Activated B cell treated with CpG ODN at 0.5 μM for 24 hours (primary cell): ENCODE measurements at regions not wholly inside any gene's neighbourhood (a gene's known extent, or its start where the extent isn't known, plus 50 kb on each side); places are given as distances from the start of the nearest gene placed in this dataset.

Source experiments
- ATAC-seq: fragments of 200-7000 bp; cut with Tn5 transposase; one replicate; pipeline ENCODE4 v1.10.0; 2021; ENCODE audit warnings: low read depth, mild to moderate bottlenecking, moderate library complexity
- CTCF ChIA-PET: fragments of 350-600 bp; sonication (Branson Sonifier 250); formaldehyde crosslinking; loops from one replicate; lab custom pipeline; 2021; ENCODE audit warnings: antibody characterized with exemption; lab: Charles Lee
- POLR2A ChIA-PET: fragments of 350-600 bp; sonication (Branson Sonifier 250); formaldehyde crosslinking; loops from one replicate; lab custom pipeline; 2021; ENCODE audit warnings: antibody characterized with exemption; lab: Charles Lee
- DNase-seq: peaks from one replicate; pipeline ENCODE4 v3.0.0; 2022
- H3K27ac Mint-ChIP-seq: one replicate; pipeline ENCODE4 v1.8.0; 2020; ENCODE audit warnings: mixed read lengths
- H3K27me3 Mint-ChIP-seq: one replicate; pipeline ENCODE4 v1.8.0; 2021; ENCODE audit warnings: mixed read lengths
- H3K36me3 Mint-ChIP-seq: one replicate; pipeline ENCODE4 v1.8.0; 2021; ENCODE audit warnings: low read depth, mixed read lengths
- H3K4me1 Mint-ChIP-seq: one replicate; pipeline ENCODE4 v1.8.0; 2021; ENCODE audit warnings: mixed read lengths
- H3K4me3 Mint-ChIP-seq: one replicate; pipeline ENCODE4 v1.8.0; 2020; ENCODE audit warnings: mild to moderate bottlenecking, mixed read lengths
- H3K9me3 Mint-ChIP-seq: one replicate; pipeline ENCODE4 v1.8.0; 2020; ENCODE audit warnings: mixed read lengths
- intact Hi-C: fragments of 100-400 bp; cut with micrococcal nuclease; formaldehyde crosslinking; loops from one replicate; pipeline ENCODE4 v1.15.1; 2024
- TF ChIP-seq, protein P1 (sequence below): fragments of 200-600 bp; IDR thresholded peaks from one replicate; pipeline ENCODE4 v1.8.0; 2022; ENCODE audit warnings: antibody characterized with exemption, mild to moderate bottlenecking

DNA sequence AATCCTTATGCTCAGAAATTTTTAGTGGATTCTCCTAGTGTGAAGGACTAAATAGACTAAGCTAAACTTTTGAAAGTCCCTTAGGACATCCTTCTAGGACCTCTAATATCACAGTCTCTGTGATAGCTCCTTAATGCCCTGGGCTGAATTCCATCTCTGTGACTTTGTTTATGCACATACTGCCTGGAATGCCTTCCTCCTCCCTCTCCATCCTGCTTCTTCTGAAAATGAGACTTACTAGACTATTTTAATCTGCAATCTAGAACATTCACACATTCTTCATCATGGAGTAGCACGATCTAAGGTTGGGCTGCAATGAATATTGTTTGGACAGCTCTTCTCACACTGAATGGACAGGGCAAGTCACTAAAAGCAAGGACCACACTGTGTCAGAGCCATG lies 65.0 kb upstream of the MSX1 start:
- DNase-seq (no peak), ATAC-seq (no peak)
- H3K4me3 Mint-ChIP-seq: no peak overlapping the region
- ChIA-PET POLR2A (no interaction called here), CTCF (no interaction called here)
- intact Hi-C loops: no loop called here
- peaks cover 5% of the 10 kb centered on the region for H3K27me3 Mint-ChIP-seq
- H3K9me3 Mint-ChIP-seq: peaks cover 12% of the 10 kb centered on the region
- H3K27ac Mint-ChIP-seq: no peak overlapping the region
- TF ChIP-seq, protein P1, sequence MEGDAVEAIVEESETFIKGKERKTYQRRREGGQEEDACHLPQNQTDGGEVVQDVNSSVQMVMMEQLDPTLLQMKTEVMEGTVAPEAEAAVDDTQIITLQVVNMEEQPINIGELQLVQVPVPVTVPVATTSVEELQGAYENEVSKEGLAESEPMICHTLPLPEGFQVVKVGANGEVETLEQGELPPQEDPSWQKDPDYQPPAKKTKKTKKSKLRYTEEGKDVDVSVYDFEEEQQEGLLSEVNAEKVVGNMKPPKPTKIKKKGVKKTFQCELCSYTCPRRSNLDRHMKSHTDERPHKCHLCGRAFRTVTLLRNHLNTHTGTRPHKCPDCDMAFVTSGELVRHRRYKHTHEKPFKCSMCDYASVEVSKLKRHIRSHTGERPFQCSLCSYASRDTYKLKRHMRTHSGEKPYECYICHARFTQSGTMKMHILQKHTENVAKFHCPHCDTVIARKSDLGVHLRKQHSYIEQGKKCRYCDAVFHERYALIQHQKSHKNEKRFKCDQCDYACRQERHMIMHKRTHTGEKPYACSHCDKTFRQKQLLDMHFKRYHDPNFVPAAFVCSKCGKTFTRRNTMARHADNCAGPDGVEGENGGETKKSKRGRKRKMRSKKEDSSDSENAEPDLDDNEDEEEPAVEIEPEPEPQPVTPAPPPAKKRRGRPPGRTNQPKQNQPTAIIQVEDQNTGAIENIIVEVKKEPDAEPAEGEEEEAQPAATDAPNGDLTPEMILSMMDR: no peak
- no peaks in the 10 kb centered on the region for H3K36me3 Mint-ChIP-seq
- H3K4me1 Mint-ChIP-seq: peaks cover 4% of the 10 kb centered on the region

DNA sequence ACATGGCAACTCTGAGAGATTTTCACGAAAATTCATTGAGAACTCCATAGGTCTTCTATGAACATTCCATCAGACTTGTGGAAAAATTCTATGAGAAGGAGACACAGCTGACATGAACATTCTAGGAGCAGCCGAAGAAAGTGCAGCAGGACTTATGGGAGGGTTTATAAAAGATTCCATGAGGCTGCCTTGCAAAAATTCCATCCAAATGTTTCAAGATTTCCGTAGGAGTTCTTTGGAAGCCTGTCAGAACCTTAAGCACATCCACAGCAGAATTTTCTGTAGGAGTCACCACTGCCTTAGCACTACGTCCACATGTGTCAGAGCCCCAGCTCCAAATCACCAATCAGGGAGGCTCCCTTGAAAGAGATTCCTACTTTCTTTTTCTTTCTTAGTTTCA lies 67.0 kb upstream of the MSX1 start:
- peaks cover 5% of the 10 kb centered on the region for H3K27me3 Mint-ChIP-seq
- H3K4me3 Mint-ChIP-seq: no peak overlapping the region
- H3K36me3 Mint-ChIP-seq: peaks cover 6% of the 10 kb centered on the region
- ChIA-PET CTCF (no interaction called here), POLR2A (no interaction called here)
- intact Hi-C loops: no loop called here
- H3K9me3 Mint-ChIP-seq: peaks cover 25% of the 10 kb centered on the region
- no peak for ATAC-seq
- no peak overlapping the region for H3K27ac Mint-ChIP-seq
- DNase-seq: no peak
- TF ChIP-seq, protein P1: no peak
- peaks cover 12% of the 10 kb centered on the region for H3K4me1 Mint-ChIP-seq

DNA sequence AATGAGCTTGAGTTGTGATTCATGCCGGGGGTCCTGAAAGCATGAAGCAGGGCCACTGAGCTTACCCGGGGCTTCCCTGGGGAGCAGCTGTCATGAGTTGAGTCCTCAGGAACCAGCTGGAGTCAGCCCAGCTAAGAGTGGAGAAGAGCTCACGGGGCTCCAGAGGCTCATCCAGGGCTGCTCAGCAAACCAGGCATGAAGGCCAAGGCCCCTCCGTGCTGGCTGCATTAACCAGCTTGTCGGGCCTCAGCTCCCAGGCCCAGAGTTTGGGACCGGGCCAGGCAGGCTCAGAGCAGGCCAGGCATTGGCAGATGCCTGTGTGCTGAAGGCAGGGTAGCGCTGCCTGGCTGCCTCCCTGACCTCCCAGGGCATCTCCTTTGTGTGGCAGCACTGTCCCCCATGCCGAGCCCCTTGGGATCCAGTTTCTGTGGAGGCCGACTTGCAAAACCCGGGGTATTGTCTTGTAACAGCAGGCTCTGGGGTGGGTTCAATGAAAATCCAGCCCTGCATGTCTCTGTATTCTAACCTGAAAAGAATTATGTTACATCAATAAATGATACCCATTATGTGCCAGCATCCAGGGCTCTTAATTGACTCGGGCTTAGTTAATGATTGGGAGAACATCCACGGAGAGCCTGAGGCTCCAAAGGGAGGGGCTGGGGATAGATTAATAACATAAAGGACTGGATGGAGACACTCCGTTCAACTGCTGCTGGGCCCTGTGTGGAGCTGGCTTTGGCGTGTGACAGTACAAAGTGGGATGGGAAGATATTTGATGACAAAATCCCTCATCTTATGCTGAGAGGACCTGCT lies 68.0 kb upstream of the MSX1 start:
- H3K27ac Mint-ChIP-seq: no peak overlapping the region
- TF ChIP-seq, protein P1: no peak
- ATAC-seq (no peak), DNase-seq (no peak)
- peaks cover 26% of the 10 kb centered on the region for H3K9me3 Mint-ChIP-seq
- H3K36me3 Mint-ChIP-seq: peaks cover 6% of the 10 kb centered on the region
- H3K4me1 Mint-ChIP-seq: peaks cover 13% of the 10 kb centered on the region
- CTCF ChIA-PET: no interaction called here
- no peak overlapping the region for H3K4me3 Mint-ChIP-seq
- intact Hi-C loops: no loop called here
- POLR2A ChIA-PET: no interaction called here
- H3K27me3 Mint-ChIP-seq: peaks cover under 1% of the 10 kb centered on the region

DNA sequence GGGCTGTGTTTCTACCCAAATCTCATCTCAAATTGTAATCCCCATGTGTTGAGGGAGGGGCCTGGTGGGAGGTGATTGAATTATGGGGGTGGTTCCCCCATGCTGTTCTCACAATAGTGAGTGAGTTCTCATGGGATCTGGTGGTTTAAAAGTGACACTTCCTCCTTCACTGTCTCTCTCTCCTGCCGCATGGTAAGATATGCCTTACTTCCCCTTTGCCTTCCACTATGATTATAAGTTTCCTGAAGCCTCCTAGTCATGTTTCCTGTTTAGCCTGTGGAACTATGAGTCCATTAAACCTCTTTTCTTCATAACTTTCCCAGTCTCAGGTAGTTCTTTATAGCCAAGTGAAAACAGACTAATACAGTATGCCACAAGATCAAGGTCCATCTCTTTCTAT lies 70.0 kb upstream of the MSX1 start:
- no peaks in the 10 kb centered on the region for H3K27me3 Mint-ChIP-seq
- no peak overlapping the region for H3K27ac Mint-ChIP-seq
- no peak for ATAC-seq
- H3K4me1 Mint-ChIP-seq: peaks cover 13% of the 10 kb centered on the region
- intact Hi-C loops: no loop called here
- H3K4me3 Mint-ChIP-seq: no peak overlapping the region
- DNase-seq: no peak
- ChIA-PET POLR2A (no interaction called here), CTCF (no interaction called here)
- peaks cover 6% of the 10 kb centered on the region for H3K36me3 Mint-ChIP-seq
- H3K9me3 Mint-ChIP-seq: peaks cover 26% of the 10 kb centered on the region
- TF ChIP-seq, protein P1: no peak

DNA sequence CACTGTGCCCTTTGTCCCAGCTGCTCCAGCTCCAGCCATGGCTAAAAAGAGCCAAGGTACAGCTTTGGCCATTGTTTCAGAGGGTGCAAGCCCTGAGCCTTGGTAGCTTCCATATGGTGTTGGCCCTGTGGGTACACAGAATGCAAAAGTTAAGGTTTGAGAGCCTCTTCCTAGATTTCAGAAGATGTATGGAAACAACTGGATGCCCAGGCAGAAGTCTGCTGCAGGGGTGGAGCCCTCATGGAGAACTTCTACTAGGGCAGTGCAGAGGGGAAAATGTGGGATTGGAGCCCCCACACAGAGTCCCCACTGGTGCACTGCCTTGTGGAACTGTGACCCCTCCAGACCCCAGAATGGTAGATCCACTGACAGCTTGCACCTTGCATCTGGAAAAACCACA lies 70.9 kb upstream of the MSX1 start:
- ChIA-PET CTCF (no interaction called here), POLR2A (no interaction called here)
- DNase-seq: no peak
- TF ChIP-seq, protein P1: no peak
- H3K4me3 Mint-ChIP-seq: no peak overlapping the region
- H3K27ac Mint-ChIP-seq: no peak overlapping the region
- ATAC-seq: no peak
- peaks cover 13% of the 10 kb centered on the region for H3K4me1 Mint-ChIP-seq
- H3K9me3 Mint-ChIP-seq: peaks cover 26% of the 10 kb centered on the region
- intact Hi-C loops: no loop called here
- H3K36me3 Mint-ChIP-seq: peaks cover 6% of the 10 kb centered on the region
- no peaks in the 10 kb centered on the region for H3K27me3 Mint-ChIP-seq
